Mammary epithelial cell (primary cell): ENCODE measurements at regions not wholly inside any gene's neighbourhood (a gene's known extent, or its start where the extent isn't known, plus 50 kb on each side); places are given as distances from the start of the nearest gene placed in this dataset.

Experiments
- EZH2 ChIP-seq: IDR thresholded peaks from 2 replicates; pipeline ENCODE4 v1.6.1; 2012; ENCODE audit warnings: low read length, inconsistent platforms, borderline replicate concordance
- TF ChIP-seq, protein P1 (sequence below), 2 donors: IDR thresholded peaks in 1 of 2; conservative IDR thresholded peaks in 1 of 2; 2 replicates each; pipeline ENCODE4 v1.5.1; 2011 to 2012; ENCODE audit warnings: inconsistent platforms in 2 of 2, low read length in 2 of 2, mild to moderate bottlenecking in 2 of 2, control low read depth in 1 of 2, low read depth in 1 of 2; ENCODE audit not compliant: insufficient read depth in 1 of 2; ENCODE audit errors: extremely low read depth in 1 of 2

- TF ChIP-seq, protein P1, sequence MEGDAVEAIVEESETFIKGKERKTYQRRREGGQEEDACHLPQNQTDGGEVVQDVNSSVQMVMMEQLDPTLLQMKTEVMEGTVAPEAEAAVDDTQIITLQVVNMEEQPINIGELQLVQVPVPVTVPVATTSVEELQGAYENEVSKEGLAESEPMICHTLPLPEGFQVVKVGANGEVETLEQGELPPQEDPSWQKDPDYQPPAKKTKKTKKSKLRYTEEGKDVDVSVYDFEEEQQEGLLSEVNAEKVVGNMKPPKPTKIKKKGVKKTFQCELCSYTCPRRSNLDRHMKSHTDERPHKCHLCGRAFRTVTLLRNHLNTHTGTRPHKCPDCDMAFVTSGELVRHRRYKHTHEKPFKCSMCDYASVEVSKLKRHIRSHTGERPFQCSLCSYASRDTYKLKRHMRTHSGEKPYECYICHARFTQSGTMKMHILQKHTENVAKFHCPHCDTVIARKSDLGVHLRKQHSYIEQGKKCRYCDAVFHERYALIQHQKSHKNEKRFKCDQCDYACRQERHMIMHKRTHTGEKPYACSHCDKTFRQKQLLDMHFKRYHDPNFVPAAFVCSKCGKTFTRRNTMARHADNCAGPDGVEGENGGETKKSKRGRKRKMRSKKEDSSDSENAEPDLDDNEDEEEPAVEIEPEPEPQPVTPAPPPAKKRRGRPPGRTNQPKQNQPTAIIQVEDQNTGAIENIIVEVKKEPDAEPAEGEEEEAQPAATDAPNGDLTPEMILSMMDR (conservative IDR thresholded peaks at IDR 0.05 in 1 of 2, IDR thresholded peaks at IDR 0.05 in 1 of 2; ENCODE audit: extremely low read depth in 1 of 2, insufficient read depth in 1 of 2, low read depth in 1 of 2, low read length in 2 of 2), result no peak
- TF ChIP-seq EZH2, result no peak
Observed at GRCh38 chr3:27869152-27869551, 147.0 kb upstream of the EOMES start.
